ENCODE measurements at regions not wholly inside any gene's neighbourhood (a gene's known extent, or its start where the extent isn't known, plus 50 kb on each side); places are given as distances from the start of the nearest gene placed in this dataset.

- TF ChIP-seq, protein P1, sequence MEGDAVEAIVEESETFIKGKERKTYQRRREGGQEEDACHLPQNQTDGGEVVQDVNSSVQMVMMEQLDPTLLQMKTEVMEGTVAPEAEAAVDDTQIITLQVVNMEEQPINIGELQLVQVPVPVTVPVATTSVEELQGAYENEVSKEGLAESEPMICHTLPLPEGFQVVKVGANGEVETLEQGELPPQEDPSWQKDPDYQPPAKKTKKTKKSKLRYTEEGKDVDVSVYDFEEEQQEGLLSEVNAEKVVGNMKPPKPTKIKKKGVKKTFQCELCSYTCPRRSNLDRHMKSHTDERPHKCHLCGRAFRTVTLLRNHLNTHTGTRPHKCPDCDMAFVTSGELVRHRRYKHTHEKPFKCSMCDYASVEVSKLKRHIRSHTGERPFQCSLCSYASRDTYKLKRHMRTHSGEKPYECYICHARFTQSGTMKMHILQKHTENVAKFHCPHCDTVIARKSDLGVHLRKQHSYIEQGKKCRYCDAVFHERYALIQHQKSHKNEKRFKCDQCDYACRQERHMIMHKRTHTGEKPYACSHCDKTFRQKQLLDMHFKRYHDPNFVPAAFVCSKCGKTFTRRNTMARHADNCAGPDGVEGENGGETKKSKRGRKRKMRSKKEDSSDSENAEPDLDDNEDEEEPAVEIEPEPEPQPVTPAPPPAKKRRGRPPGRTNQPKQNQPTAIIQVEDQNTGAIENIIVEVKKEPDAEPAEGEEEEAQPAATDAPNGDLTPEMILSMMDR (IDR thresholded peaks at IDR 0.05), result no peak
- TF ChIP-seq POLR2AphosphoS5 (IDR thresholded peaks at IDR 0.05) (no peak), POLR2A (IDR thresholded peaks at IDR 0.05) (no peak)
These were observed 79.0 kb upstream of the CHST15 start for GRCh38 chr10:124172181-124172916.

All from gastroesophageal sphincter (tissue), 3 donors.